Epithelial cell of prostate (primary cell): ENCODE measurements at regions not wholly inside any gene's neighbourhood (a gene's known extent, or its start where the extent isn't known, plus 50 kb on each side); places are given as distances from the start of the nearest gene placed in this dataset.

ENCODE experiments used
- DNase-seq: peaks from one replicate; pipeline ENCODE4 v3.0.0-alpha.2; 2011; ENCODE audit warnings: low read depth, low spot score
- H3K27ac ChIP-seq: fragments of 450-650 bp; 2 replicates; pipeline ENCODE4 v1.5.1; 2017; ENCODE audit warnings: mild to moderate bottlenecking

DNA sequence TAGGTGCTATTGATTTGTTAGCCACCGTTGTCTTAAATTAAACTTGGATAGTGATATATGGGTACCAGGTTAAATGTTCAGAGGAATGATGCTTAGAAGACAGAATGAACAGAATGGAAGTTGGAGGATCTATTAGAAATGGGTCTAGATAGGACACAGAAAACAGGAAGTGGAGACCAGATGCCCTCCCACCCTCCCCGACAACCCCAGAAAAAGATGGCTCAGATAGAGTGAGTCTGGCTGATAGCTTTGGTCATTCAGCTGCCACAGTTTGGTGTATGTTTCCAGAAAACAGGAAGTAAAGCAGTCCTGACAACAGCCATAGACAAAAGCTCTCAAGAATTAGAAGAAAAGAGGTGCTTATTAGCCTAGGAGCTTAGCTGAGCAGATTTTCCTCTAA is 71.5 kb upstream of the DSG1 start:
- no peak for DNase-seq
- H3K27ac ChIP-seq, result peak overlapping the region; percentile 93

GRCh38 chr18:31247574-31248199 is 70.3 kb upstream of the DSG1 start:
- peak overlapping the region; percentile 93 for H3K27ac ChIP-seq

GRCh38 chr18:31248783-31249521 is 69.0 kb upstream of the DSG1 start:
- peak overlapping the region; percentile 93 for H3K27ac ChIP-seq
- DNase-seq, result peak; percentile 98

More at GRCh38 chr18:31247574-31248199, 70.3 kb upstream of the DSG1 start:
- DNase-seq, result peak; percentile 78

DNA sequence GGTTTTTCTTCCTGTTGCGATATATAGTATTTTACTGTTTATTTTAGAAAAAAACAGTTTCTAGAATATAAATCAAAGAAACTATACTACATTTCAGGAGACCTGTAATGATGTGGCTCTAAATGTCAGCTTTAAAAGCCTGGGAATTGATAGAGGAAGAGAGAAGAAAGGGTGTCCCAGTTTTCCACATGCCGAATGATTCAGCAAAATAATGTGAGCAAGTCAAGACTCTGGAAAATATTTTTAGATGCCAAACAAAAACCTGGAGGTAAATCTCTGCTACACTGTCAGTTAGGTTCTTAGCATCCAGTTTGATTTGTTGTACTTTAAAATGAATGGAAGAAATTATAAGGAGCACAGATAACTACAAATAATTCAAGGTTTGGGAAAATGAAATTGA is 67.1 kb upstream of the DSG1 start:
- no peak for DNase-seq
- peak overlapping the region; percentile 93 for H3K27ac ChIP-seq

- DNase-seq, result no peak
- no peak overlapping the region for H3K27ac ChIP-seq
Observed at GRCh38 chr18:31252522-31252921, 65.4 kb upstream of the DSG1 start.

- peak; percentile 96 for DNase-seq
- peak overlapping the region; percentile 81 for H3K27ac ChIP-seq
Observed at GRCh38 chr18:31255953-31256352, 62.0 kb upstream of the DSG1 start.

GRCh38 chr18:31258789-31259188 is 59.2 kb upstream of the DSG1 start:
- DNase-seq, result no peak
- H3K27ac ChIP-seq, result no peak overlapping the region

GRCh38 chr18:31261792-31262582 is 56.0 kb upstream of the DSG1 start:
- no peak overlapping the region for H3K27ac ChIP-seq

GRCh38 chr18:31267823-31268481 is 50.0 kb upstream of the DSG1 start:
- no peak for DNase-seq
- no peak overlapping the region for H3K27ac ChIP-seq

More at GRCh38 chr18:31261792-31262582, 56.0 kb upstream of the DSG1 start:
- no peak for DNase-seq
